ENCODE measurements at regions not wholly inside any gene's neighbourhood (a gene's known extent, or its start where the extent isn't known, plus 50 kb on each side); places are given as distances from the start of the nearest gene placed in this dataset.
A peak's percentile ranks its signal among the peaks of the same experiment; 100 is the strongest.
"Not testable (repeated sequence)": the region's sequence is repeated elsewhere in the genome, so short reads cannot be mapped to it uniquely, and the experiment has no call there.

DNA sequence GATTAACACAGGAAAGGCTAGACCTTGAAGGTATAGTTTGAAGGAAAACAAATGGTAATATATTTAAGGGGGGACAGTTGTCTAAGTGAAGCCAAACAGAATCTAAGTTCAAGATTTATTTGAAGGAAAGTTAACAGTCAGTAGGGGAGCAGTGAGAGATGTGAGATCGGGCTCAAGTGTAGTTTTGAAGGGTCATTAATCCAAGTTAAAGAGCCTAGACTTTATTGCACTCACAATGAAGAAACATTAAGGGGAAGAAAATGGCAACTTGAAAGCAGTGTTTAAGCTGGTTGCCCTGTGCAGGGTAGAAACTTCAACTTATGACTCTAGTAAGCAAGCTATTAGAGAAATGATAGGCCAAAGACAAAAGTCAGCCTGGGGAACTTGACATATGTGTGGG lies 1952.2 kb downstream of the PCDH7 start:
- DNase-seq (ENCODE audit: low read depth) = no peak

DNA sequence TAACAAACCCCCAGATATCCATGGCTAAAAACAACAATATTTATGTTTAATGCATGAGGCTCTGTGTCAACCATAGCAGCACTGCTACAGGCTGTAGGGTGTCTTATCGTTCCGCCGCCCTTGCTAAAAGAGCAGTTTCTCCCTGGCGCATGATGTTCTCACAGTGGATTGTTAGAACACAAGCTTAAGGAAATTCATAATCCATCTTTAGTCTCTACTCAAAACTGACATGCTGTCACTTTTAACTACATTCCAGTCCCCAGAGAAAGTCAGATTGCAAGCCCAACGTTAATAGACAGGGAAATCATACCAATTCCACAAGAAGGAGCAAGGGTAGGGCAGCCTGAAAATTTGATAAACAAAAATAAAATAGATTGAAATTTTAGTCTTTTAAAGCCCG lies 1960.8 kb downstream of the PCDH7 start:
- DNase-seq (ENCODE audit: low read depth) = no peak

DNA sequence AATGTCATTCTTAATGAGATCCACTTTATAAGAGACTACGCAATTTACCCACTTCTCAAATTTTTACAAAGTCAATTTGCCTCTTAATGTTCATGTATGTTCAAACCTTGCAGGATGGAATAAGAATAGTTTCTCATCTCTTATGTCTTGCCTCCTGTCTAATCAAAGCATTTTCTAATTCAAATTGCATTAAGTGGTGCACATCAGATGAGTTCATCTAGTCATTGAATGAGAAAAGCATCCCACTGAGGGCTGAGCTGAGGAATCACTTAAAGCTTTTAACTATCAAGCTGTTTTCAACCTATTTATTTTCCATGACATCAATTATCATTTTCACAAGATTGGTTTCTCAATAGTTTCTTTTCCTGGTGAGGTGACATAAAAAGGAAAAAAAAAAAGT lies 1964.0 kb downstream of the PCDH7 start:
- no peak for DNase-seq (ENCODE audit: low read depth)

DNA sequence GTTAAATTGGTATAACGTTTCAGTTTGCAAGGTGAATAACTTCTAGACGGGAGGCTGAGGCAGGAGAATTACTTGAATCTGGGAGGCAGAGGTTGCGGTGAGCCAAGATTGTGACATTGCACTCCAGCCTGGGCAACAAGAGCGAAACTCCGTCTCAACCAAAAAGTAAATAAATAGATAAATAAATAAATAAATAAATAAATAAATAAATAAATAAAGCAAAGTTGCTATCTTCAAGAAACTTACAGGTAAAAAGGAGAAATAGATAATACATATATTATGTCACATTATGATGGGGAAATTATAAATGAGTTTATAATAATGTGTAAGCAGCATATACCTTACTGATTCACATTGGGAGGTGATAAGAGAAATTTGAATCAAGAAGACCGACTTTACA lies 1966.0 kb downstream of the PCDH7 start:
- no peak for DNase-seq (ENCODE audit: low read depth)

DNA sequence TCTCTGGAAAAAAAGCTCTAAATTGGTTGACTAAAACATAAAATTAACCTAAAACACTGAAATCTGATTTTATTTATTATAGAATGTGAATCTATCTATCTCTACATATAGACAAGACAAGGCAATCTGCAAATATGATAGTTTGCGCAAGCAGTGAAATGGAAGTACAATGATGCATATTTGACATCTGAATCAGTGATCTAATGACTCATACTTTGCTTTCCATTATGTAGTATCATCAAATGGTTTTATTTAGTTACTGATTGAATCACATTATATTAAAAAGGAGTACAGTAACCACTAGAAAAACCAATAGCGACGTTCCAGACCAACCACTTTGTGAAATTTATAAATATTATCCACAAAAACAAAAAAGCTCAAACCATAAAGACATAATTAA lies 1969.3 kb downstream of the PCDH7 start:
- peak; percentile 1 for DNase-seq (ENCODE audit: low read depth)

DNA sequence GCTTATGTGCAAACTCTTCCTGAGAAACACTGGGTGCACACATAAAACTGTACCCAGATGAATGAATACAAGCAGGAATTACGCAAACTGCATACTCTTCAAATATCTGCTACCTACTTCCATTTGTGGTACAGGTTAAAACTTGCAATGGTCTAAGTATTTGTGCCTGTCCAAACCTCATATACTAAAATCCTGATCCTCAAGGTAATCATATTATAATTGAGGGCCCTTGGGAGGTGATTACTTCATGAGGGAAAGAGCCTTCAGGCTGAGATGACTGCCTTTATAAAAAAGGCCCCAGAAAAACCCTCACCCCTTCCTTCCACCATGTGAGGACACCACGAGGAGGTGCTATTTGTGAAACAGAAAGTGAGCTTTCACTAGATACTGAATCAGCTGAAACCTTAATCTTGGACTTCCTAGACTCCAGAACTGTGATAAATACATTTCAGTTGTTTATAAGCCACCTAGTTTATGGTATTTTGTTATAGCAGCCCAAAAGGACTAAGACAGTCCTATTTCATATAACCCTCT lies 1977.2 kb downstream of the PCDH7 start:
- no peak for DNase-seq (ENCODE audit: low read depth)

DNA sequence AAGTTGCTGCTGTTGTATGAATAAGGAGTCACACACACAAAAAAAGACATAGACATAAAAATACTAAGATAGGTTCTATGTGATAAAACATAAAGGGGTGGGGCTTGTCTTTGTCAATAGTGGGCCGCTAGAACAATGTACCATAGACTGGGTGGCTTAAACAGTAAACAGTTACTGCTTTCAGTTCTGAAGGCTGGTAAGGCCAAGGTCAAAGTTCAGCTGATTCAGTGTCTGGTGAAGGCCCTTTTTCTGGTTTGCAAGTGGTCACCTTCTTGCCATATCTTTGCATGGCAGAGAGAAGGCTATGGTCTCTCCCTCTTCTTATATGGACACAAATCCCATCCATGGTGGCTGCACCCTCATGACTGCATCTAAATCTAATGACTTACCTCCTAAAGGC lies 1980.7 kb downstream of the PCDH7 start:
- no peak for DNase-seq (ENCODE audit: low read depth)

DNA sequence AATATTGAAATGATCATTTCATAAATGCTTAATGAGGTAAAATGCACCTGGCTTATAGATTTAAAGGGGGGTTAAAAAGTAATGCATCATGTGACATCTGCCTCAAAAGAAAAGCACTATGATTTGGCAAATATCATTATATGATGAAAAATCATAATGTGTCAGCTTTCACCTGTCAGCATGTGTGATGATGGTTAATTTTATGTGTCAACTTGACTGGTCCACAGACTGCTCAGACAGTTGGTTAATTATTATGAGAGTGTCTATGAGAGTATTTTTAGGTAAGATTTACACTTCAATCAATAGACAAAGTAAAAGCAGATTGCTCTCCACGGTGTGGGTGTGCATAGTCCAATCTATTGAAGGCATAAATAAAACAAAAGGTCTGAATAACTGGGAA lies 1986.7 kb downstream of the PCDH7 start:
- no peak for DNase-seq (ENCODE audit: low read depth)

DNA sequence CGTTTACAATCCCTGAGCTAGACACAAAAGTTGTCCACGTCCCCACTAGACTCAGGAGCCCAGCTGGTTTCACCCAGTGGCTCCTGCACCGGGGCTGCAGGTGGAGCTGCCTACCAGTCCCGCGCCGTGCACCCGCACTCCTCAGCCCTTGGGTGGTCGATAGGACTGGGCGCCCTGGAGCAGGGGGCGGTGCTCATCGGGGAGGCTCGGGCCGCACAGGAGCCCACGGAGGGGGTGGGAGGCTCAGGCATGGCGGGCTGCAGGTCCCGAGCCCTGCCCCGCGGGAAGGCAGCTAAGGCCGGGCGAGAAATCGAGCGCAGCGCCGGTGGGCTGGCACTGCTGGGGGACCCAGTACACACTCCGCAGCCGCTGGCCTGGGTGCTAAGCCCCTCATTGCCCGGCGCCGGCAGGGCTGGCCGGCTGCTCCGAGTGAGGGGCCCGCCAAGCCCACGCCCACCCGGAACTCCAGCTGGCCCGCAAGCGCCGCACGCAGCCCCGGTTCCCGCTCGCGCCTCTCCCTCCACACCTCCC lies 1996.0 kb downstream of the PCDH7 start:
- DNase-seq (ENCODE audit: low read depth) = not testable (repeated sequence)

DNA sequence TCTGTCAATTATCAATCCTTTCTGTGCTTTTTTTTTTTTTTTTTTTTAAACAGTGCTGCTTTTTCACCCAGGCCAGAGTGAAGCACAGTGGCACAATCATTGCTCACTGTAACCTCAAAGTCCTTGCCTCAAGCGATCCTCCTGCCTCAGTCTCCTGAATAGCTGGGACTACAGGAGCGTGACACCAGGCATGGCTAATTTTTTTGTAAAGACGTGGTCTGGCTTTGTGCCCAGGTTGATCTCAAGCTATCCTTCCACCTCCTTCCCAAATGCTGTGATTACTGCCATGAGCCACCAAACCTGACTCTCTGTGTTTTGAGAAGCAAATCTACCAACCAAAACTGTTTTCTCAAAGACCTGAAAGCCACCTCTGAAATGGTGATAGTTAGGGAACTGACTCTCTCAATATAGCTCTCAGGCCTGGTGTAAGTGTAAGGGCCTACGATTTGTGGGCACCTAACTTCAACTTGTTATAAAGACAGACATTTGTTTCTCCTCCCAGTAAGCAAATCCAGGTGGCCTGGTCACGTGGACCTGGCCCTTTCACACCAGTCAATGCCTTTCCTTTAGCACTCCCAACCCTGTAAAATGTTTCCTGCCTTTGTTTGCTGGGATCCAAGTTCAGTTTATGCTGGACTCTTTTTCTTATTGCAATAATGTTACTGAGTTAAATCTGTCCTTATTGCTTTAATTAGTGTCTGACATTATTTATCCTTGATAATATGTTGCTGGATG lies 2015.9 kb downstream of the PCDH7 start:
- no peak for DNase-seq (ENCODE audit: low read depth)

DNA sequence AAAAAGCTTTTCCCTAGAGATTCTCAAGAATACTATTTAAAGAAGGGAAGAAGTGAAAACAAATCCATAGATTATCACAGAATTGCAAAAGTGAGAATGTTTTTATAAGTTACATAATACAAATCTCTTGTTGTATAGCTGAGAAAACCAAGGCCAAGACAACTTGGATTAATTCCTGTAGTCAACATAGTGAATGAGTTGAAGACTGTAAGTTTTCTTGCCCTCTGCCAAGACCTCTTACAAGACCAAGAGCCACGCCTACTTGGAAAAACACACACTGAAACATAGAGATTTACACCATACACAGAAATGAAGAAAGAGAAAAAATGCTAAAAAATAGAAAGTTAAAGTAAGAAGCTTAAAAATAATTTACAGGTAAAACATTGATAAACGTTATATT lies 2024.0 kb downstream of the PCDH7 start:
- DNase-seq (ENCODE audit: low read depth) = no peak

DNA sequence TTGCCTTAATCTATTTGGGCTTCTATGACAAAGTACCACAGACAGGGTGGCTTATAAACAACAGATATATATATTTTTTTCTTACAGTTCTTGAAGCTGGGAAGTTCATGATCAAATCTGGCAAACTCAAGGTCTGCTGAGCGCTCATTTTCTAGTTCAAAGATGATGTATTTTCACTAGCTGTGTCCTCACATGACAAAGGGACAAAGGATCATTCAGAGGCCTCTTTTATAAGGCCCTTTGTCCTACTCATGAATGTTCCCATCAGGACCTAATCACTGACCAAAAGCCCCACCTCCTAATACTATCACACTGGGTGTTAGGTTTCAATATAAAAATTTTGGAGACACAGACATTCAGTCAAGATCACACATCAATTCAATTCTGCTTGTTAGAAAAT lies 2025.2 kb downstream of the PCDH7 start:
- no peak for DNase-seq (ENCODE audit: low read depth)

DNA sequence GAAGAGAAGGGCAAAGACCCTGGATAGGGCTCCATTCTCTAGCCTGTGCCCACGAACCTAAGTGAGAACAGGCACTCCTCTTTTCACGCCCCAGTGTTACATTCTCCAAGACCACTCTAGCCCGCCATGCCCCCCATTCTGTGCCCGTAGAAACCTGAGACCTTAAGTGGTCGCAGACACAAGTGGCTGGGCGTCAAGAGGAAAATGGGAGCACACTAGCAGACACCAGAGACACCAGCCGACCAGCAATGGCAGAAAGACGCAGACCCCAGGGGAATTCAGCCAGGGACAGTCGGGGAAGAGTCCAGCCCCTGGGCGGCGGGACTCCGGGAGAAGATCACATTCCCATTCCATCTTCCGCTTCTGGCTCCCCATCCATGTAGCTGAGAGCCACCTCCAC lies 2027.9 kb downstream of the PCDH7 start:
- DNase-seq (ENCODE audit: low read depth) = no peak

DNA sequence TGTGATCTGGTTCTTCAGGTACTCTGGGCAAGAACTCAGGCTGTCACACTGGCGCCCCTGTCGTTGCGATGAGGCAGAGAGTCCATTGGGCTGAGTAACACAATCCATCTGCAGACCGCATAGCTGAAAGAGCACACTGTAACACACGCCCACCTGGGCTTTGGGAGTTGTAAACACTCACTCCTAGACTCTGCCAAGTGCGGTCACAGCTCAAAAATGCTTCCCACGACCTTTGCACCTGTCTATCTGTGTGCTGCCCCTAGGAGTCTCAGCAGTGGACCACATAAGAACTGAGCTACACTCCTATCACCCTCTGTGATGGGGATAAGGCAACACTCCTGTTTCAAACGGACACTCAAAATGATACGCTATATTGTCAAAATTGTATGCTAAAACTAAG lies 2028.3 kb downstream of the PCDH7 start:
- no peak for DNase-seq (ENCODE audit: low read depth)

DNA sequence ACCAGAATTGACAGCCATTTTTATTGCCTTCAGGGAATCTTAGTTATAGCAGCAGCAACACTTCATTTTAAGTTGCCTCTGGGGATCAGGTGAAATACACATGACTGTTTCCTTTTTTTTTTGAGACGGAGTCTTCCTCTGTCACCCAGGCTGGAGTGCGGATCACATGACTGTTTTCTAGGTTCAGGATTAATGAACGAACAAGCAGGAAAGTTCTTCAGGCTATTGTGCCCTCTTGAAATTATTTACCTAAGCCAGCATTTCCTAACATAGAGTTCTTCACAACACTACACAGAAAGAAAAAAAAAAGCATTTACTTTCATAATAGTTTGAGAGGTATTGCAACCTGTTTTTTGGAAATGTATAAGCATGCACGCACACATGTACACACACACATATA lies 2032.8 kb downstream of the PCDH7 start:
- DNase-seq (ENCODE audit: low read depth) = no peak

DNA sequence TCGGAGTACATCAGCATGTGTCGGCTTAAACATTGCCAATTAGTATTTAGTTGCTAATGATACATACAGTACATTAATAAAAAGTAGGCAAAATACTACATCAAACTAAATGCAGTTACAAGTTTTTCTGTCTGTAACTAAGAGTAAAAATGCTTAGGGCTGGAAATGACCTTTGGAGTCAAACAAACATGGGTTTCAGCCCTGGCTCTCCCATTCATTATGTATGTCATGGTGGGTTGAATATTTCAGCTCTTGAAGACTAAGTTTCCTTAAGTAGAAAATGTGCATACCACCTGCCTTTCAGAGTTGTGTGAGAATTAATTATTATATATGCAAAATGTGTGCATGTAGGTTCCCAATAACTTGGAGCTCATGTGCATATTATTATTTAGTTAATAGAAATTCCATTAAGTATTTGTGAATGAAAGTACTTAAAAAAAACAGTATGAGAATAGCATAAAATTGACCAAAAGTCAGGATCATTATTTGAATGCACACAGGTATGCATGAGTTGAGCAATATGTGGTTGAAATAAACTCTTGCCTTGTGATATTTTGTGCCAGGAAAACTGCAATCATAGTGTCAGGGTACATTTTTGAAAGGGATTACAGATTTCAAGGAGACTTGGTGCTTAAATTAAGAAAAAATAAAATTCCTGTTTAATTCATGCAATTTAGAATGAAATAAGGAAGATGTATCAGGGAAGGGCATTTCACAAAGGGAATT lies 2048.7 kb downstream of the PCDH7 start:
- no peak for DNase-seq (ENCODE audit: low read depth)

DNA sequence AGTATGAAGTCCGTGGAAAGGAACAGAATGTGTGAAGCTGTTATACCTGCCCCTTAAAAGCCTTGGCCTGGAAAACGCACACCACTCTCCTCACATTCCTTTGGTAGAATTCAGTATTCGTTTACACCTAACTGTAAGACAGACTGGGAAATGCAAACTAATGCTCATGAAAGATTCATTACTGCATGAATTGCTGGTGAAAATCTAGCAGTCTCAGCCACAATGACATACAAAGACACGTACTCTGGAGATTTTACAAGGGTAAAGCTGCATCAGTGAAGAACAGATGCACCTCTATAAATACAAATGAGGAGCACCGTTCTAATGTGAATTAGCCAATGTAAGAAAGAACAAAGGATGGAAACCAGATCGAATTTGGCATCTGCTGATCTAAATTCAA lies 2051.3 kb downstream of the PCDH7 start:
- DNase-seq (ENCODE audit: low read depth) = no peak

DNA sequence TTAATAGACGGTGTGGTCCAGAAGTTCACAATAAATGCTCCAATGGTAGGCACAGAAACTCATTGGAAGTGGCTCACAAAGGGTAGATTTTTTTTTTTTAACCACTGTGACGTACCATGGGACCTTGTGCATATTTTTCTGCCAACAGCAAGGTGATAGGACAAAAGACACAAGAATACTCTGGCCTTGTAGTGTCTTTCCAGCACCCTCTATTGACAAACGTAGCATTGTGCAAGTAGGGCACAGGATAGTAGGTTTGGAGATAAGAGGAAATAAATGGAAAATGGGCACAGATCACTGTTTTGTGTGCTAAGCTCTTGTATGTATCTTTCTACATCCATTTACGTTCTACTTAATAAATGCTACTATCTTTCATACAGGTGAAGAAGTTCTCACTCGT lies 2054.9 kb downstream of the PCDH7 start:
- no peak for DNase-seq (ENCODE audit: low read depth)

DNA sequence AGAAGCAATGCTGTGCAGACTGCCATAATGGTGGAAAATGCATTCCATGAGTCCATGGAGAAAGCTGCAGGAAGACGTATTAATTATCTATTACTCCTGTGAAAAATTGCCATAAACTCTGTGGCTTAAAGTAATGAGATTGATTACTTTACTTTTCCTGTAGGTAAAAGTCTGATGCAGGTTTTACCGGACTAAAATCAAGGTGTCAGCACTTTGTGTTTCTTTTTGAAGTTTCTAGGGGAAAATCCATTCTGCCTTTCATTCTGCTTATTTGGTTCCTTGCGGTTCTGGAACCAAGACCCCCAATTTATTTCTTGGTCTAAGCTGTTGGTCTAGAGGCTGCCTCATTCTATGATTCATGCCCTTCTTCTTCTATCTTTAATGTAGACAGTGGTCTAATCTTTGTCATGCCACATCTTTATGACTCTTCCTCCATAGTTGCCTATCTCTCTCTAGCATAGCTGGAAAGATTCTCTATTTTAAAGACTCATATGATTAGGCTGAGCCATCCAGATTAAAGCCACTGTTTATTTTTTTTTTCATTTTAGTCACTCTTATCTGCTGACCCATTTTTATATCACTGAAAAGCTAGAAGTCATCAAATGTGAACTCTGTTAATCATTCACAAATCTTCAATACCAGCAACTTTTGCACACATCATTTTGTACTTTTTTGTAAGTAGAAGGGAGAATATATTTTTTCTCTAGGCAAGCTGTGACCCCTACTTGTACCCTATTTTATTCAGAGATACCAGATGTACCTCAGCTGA lies 2056.4 kb downstream of the PCDH7 start:
- no peak for DNase-seq (ENCODE audit: low read depth)

DNA sequence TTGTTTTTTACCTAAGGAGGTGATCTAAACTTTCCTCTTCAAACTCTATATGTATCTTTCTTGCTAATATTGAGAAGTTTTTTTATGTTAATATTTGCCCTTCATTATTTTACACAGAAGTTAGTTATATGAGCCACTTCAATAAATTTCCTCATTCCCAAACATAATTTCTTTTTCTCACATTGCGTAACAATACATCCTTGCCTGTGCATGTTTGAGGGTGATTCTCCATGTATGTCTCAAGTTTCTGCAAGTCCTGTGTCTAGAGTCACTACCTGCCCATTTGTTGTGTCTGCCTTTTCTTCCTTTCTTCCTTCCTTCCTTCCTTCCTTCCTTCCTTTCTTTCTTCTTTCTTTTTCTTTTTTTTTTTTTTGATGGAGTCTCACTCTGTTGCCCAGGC lies 2057.9 kb downstream of the PCDH7 start:
- no peak for DNase-seq (ENCODE audit: low read depth)

DNA sequence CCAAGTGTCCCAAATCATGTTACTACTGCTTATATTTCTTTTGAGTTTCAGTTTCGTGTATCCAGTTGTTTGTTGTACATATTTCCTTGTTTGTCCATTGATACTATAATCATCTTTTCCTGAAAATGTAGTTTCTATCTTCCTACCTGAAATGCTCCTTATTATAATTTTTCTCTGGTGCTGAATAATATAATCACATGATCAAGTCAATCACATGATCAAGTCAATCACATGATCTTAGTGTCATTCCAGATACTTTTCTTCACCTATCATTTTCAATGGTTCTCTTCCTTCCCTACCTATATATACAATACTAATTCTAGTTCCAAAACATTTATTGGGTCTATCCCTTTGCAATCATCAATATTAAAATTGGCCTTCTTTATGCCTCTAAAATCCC lies 2058.8 kb downstream of the PCDH7 start:
- DNase-seq (ENCODE audit: low read depth) = no peak

DNA sequence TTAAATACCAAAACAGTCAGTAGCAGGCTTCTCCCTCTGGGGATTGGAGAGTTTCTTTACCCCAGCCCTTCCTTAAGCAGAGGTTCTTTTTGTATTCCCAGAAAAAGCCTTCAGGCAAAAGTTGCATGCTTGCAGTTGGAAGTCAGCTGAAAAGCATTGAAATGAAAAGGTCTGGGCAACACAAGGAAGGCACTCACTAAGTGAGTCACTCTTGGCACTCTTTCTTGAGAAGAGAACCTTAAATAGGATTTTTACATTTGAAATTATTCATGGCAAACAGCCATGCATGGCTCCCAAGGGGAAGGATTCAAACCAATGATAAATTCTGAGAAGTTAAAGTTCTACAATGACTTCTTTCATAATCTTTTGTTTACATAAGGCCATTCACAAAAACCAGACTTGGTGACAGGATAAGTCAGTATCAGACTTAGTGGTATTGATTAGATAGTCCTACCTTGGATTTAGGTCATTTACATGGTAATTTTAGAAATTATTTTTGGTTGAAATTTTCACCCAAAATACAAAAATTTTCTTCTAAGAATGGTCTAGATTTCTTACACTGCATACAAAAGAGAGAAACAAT lies 2068.9 kb downstream of the PCDH7 start:
- no peak for DNase-seq (ENCODE audit: low read depth)

Data from LHCN-M2 (cell line).